Hepatocyte (in vitro differentiated cells): ENCODE measurements at regions not wholly inside any gene's neighbourhood (a gene's known extent, or its start where the extent isn't known, plus 50 kb on each side); places are given as distances from the start of the nearest gene placed in this dataset.

Source experiments
- DNase-seq: peaks from one replicate; pipeline ENCODE4 v3.0.0-alpha.2; 2016; ENCODE audit warnings: low spot score
- H2AFZ ChIP-seq: fragments of 200-600 bp; sonication (generic); 2 replicates; pipeline ENCODE4 v1.6.0; 2016; ENCODE audit warnings: antibody characterized with exemption, mild to moderate bottlenecking
- H3K27ac ChIP-seq: fragments of 200-600 bp; sonication (generic); 2 replicates; pipeline ENCODE4 v1.5.1; 2016; ENCODE audit warnings: mild to moderate bottlenecking
- H3K27me3 ChIP-seq: fragments of 200-600 bp; sonication (generic); 2 replicates; pipeline ENCODE4 v1.6.1; 2016
- H3K36me3 ChIP-seq: fragments of 200-600 bp; sonication (generic); replicated peaks from 2 replicates; pipeline ENCODE4 v1.5.1; 2016; ENCODE audit warnings: low read depth; ENCODE audit not compliant: insufficient read depth
- H3K4me1 ChIP-seq: fragments of 200-600 bp; sonication (generic); 2 replicates; pipeline ENCODE4 v1.5.1; 2016; ENCODE audit warnings: mild to moderate bottlenecking, moderate library complexity; ENCODE audit not compliant: insufficient read depth
- H3K4me2 ChIP-seq: fragments of 200-600 bp; sonication (generic); 2 replicates; pipeline ENCODE4 v1.6.0; 2016
- H3K4me3 ChIP-seq: fragments of 200-600 bp; sonication (generic); 2 replicates; pipeline ENCODE4 v1.5.1; 2016; ENCODE audit warnings: mild to moderate bottlenecking
- H3K79me2 ChIP-seq: fragments of 200-600 bp; sonication (generic); 2 replicates; pipeline ENCODE4 v1.6.0; 2017; ENCODE audit warnings: mild to moderate bottlenecking
- H3K9me2 ChIP-seq: fragments of 200-600 bp; sonication (generic); replicated peaks from 2 replicates; pipeline ENCODE4 v1.6.0; 2017; ENCODE audit warnings: mild to moderate bottlenecking; ENCODE audit not compliant: insufficient read depth
- H3K9me3 ChIP-seq: fragments of 200-600 bp; sonication (generic); 2 replicates; pipeline ENCODE4 v1.5.1; 2016; ENCODE audit warnings: low read depth, mild to moderate bottlenecking
- H4K20me1 ChIP-seq: fragments of 200-600 bp; sonication (generic); 2 replicates; pipeline ENCODE4 v1.6.0; 2016; ENCODE audit warnings: mild to moderate bottlenecking; ENCODE audit not compliant: insufficient read depth, poor library complexity, severe bottlenecking
- EZH2 ChIP-seq: fragments of 200-600 bp; sonication (generic); IDR thresholded peaks from 2 replicates; pipeline ENCODE4 v1.6.1; 2016; ENCODE audit warnings: antibody characterized with exemption, mild to moderate bottlenecking, borderline replicate concordance
- EZH2phosphoT487 ChIP-seq: fragments of 200-600 bp; sonication (generic); IDR thresholded peaks from one replicate; pipeline ENCODE4 v1.6.1; 2018; ENCODE audit warnings: antibody characterized with exemption, mild to moderate bottlenecking, low read depth, moderate library complexity; ENCODE audit not compliant: unreplicated experiment, severe bottlenecking
- WGBS: methylation state at CpG from one replicate; pipeline ENCODE4 v1.1.6; 2016; ENCODE audit warnings: low lambda C conversion rate; ENCODE audit errors: missing lambda C conversion rate; 5-methylcytosine and 5-hydroxymethylcytosine counted together
- TF ChIP-seq, protein P1 (sequence below): fragments of 200-600 bp; sonication (generic); IDR thresholded peaks from 2 replicates; pipeline ENCODE4 v1.5.1; 2016; ENCODE audit warnings: antibody characterized with exemption, mild to moderate bottlenecking; ENCODE audit not compliant: poor library complexity

DNA sequence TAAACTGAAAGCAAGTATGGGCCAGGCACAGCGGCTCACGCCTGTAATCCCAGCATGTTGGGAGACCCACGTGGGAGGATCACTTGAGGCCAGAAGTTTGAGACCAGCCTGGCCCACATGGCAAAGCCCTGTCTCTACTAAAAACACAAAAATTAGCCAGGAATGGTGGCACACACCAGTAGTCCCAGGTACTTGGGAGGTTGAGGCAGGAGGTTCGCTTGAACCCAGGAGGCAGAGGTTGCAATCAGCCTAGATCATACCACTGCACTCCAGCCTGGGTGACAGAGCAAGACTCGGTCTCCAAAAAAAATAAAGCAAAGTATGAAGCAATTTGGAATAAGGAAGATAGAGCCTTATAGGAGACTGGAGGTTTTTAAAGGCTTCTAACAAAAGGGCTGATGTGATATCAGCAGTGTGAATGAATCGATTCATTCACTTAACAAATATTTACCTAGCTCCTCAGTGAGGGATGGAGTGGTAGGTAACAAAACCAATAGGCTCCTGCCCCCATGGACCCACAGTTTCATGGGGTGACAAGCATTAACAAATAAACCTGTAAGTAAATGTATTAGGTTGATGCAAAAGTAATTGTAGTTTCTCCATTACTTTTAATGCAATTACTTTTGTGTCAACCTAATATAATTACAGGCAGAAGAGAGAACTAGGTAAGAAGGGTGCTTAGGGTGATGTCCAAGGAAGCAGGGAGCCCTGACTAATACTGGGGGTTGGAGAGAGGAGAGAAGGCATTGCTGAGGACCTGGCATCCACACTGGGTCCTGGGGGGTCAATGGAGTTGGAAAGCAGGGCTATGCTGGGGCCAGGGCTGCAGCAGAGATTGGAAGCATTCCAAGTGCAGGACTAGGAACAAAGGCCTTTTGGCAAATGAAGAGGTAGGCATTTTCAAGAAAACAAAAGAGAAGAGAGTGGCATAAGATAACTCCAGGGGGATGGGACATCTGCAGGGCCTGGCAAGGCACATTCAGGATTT is 195.4 kb upstream of the ARL4C start:
- Histone ChIP-seq H2AFZ (no peak overlapping the region), H3K4me3 (no peak overlapping the region), H3K27me3 (no peaks in the 10 kb centered on the region), H3K4me1 (peaks cover 21% of the 10 kb centered on the region), H4K20me1 (no peaks in the 10 kb centered on the region), H3K36me3 (no peaks in the 10 kb centered on the region), H3K4me2 (no peak overlapping the region), H3K27ac (peak overlapping the region; percentile 39), H3K9me2 (no peaks in the 10 kb centered on the region), H3K9me3 (no peaks in the 10 kb centered on the region), H3K79me2 (no peaks in the 10 kb centered on the region)
- WGBS, result 78% methylated on average over 6 of the region's 6 CpGs
- DNase-seq, result no peak
- TF ChIP-seq EZH2phosphoT487 (no peak), EZH2 (no peak)
- TF ChIP-seq, protein P1, sequence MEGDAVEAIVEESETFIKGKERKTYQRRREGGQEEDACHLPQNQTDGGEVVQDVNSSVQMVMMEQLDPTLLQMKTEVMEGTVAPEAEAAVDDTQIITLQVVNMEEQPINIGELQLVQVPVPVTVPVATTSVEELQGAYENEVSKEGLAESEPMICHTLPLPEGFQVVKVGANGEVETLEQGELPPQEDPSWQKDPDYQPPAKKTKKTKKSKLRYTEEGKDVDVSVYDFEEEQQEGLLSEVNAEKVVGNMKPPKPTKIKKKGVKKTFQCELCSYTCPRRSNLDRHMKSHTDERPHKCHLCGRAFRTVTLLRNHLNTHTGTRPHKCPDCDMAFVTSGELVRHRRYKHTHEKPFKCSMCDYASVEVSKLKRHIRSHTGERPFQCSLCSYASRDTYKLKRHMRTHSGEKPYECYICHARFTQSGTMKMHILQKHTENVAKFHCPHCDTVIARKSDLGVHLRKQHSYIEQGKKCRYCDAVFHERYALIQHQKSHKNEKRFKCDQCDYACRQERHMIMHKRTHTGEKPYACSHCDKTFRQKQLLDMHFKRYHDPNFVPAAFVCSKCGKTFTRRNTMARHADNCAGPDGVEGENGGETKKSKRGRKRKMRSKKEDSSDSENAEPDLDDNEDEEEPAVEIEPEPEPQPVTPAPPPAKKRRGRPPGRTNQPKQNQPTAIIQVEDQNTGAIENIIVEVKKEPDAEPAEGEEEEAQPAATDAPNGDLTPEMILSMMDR, result no peak

DNA sequence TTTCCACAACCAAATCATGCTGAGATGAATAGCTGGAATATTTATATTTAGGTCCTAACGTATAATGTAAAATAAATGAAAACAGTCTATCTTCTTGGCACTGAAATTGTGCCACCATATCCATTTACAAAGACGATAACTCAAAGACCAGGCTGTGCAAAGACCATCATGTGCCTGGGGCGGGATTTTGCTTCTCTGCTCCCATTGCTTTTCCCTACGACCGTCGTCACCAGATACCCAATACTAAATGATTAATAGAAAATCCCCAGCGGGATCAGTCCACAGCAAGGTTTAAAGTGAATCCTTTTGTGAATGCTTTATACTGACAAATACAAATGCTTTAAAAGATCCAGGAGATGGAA is 194.3 kb upstream of the ARL4C start:
- Histone ChIP-seq H3K27ac (peak overlapping the region; percentile 27), H3K4me2 (no peak overlapping the region), H2AFZ (no peak overlapping the region)

DNA sequence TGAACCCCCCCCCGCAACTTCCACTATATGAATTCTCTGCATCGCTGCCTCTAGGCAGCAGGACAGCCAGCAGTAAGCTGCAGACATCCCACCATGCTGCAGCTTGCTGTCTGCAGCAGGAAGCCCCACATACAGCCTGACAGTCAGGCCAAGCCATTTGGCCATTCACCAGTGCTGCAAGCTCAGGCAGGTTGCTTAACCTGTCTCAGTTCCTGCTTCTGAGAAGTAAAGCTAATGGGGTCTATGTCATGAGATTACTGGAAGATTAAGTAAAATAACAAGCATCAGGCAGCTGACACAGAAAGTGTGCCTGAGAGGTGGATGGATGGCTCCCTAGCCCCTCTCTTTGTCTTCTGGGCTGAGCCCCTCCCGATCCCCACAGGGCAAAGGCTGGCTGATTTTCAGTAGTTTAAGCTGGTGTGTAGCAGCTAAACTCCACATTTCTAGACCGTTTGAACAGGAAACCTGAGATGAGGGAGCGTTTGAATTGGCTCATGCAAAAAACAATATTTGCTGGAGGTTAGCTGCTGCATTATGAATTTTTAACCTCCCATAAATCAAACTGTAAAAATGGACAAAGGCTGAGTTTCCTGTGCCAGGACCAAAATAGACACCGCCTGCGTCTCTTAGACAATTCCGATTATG is 193.8 kb upstream of the ARL4C start:
- Histone ChIP-seq H3K9me3 (no peaks in the 10 kb centered on the region), H3K36me3 (no peaks in the 10 kb centered on the region), H3K79me2 (no peaks in the 10 kb centered on the region), H3K27me3 (no peaks in the 10 kb centered on the region), H4K20me1 (no peaks in the 10 kb centered on the region), H3K4me1 (peaks cover 25% of the 10 kb centered on the region), H2AFZ (no peak overlapping the region), H3K4me3 (no peak overlapping the region), H3K4me2 (no peak overlapping the region), H3K9me2 (no peaks in the 10 kb centered on the region), H3K27ac (peak overlapping the region; percentile 45)
- no peak for DNase-seq
- TF ChIP-seq EZH2phosphoT487 (no peak), EZH2 (no peak)
- TF ChIP-seq, protein P1, result no peak
- 51% methylated on average over 8 of the region's 8 CpGs for WGBS

More for the DNA sequence above, 194.3 kb upstream of the ARL4C start:
- Histone ChIP-seq H3K4me3 (no peak overlapping the region), H3K4me1 (peaks cover 24% of the 10 kb centered on the region), H3K9me3 (no peaks in the 10 kb centered on the region), H3K36me3 (no peaks in the 10 kb centered on the region), H3K79me2 (no peaks in the 10 kb centered on the region), H3K27me3 (no peaks in the 10 kb centered on the region), H4K20me1 (no peaks in the 10 kb centered on the region), H3K9me2 (no peaks in the 10 kb centered on the region)
- TF ChIP-seq, protein P1, result no peak
- TF ChIP-seq EZH2, result no peak
- WGBS, result 49% methylated on average over 7 of the region's 7 CpGs
- no peak for DNase-seq
